Caco-2 (cell line): ENCODE measurements at regions not wholly inside any gene's neighbourhood (a gene's known extent, or its start where the extent isn't known, plus 50 kb on each side); places are given as distances from the start of the nearest gene placed in this dataset.

Source experiments
- BruUV-seq: library from RNA; stranded (reverse); fragments of 400-500 nt; replicated peaks from 2 replicates; lab custom pipeline; 2021; lab: Mats Ljungman, UMichigan
- CTCF ChIA-PET: fragments of 300-600 bp; sonication (Branson Sonifier 250); formaldehyde crosslinking; loops from one replicate; lab custom pipeline; 2022; ENCODE audit warnings: antibody characterized with exemption; lab: Charles Lee
- POLR2A ChIA-PET: fragments of 300-600 bp; sonication (Branson Sonifier 250); formaldehyde crosslinking; loops from one replicate; lab custom pipeline; 2022; ENCODE audit warnings: antibody characterized with exemption; lab: Charles Lee
- DNase-seq, 2 experiments: peaks; one replicate each; pipeline versions ENCODE4 v3.0.0 to v3.0.0-alpha.2; 2020 to 2022
- H3K27me3 ChIP-seq: replicated peaks from 2 replicates; pipeline ENCODE4 v1.6.0; 2011; ENCODE audit warnings: low read length; ENCODE audit not compliant: control insufficient read depth, insufficient read depth
- H3K36me3 ChIP-seq: 2 replicates; pipeline ENCODE4 v1.5.1; 2011; ENCODE audit warnings: low read length; ENCODE audit not compliant: control insufficient read depth, insufficient read depth
- H3K4me1 ChIP-seq: fragments of 250-450 bp; sonication (Bioruptor Pico); 2 replicates; pipeline ENCODE4 v1.5.1; 2020; ENCODE audit warnings: mild to moderate bottlenecking
- H3K4me3 ChIP-seq: 2 replicates; pipeline ENCODE4 v1.5.1; 2011; ENCODE audit warnings: low read depth, mild to moderate bottlenecking, control low read depth, low read length
- H3K9me3 ChIP-seq: fragments of 250-450 bp; sonication (Bioruptor Pico); 2 replicates; pipeline ENCODE4 v1.5.1; 2020; ENCODE audit warnings: mild to moderate bottlenecking, moderate library complexity
- H3K27ac Mint-ChIP-seq: one replicate; pipeline ENCODE4 v1.8.0; 2022; ENCODE audit warnings: mixed read lengths; ENCODE audit not compliant: unreplicated experiment
- H3K27me3 Mint-ChIP-seq: one replicate; pipeline ENCODE4 v1.8.0; 2022; ENCODE audit warnings: mixed read lengths; ENCODE audit not compliant: insufficient read depth, unreplicated experiment
- H3K36me3 Mint-ChIP-seq: one replicate; pipeline ENCODE4 v1.8.0; 2022; ENCODE audit warnings: mild to moderate bottlenecking, mixed read lengths; ENCODE audit not compliant: insufficient read depth, unreplicated experiment
- H3K4me1 Mint-ChIP-seq: one replicate; pipeline ENCODE4 v1.8.0; 2022; ENCODE audit warnings: low read depth, mixed read lengths; ENCODE audit not compliant: unreplicated experiment
- H3K4me3 Mint-ChIP-seq: one replicate; pipeline ENCODE4 v1.8.0; 2022; ENCODE audit warnings: mild to moderate bottlenecking, moderate library complexity, mixed read lengths; ENCODE audit not compliant: unreplicated experiment
- H3K9me3 Mint-ChIP-seq: one replicate; pipeline ENCODE4 v1.8.0; 2022; ENCODE audit warnings: mixed read lengths; ENCODE audit not compliant: unreplicated experiment
- intact Hi-C: fragments of 100-400 bp; cut with micrococcal nuclease; formaldehyde crosslinking; loops from one replicate; pipeline ENCODE4 v1.10.0; 2022; ENCODE audit not compliant: unreplicated experiment
- TF ChIP-seq, protein P1 (sequence below), 2 experiments: fragments of 200-600 bp in 1 of 2; IDR thresholded peaks; 1 replicate in 1 of 2; 2 replicates in 1 of 2; pipeline versions ENCODE4 v1.5.1 to v1.8.0; 2011 to 2022; ENCODE audit warnings: antibody characterized with exemption in 1 of 2, control low read depth in 1 of 2, inconsistent platforms in 1 of 2, low read depth in 1 of 2, low read length in 1 of 2, mild to moderate bottlenecking in 1 of 2, moderate library complexity in 1 of 2; ENCODE audit not compliant: insufficient read depth in 1 of 2, severe bottlenecking in 1 of 2, unreplicated experiment in 1 of 2

- Histone ChIP-seq H3K36me3 (no peaks in the 10 kb centered on the region), H3K4me1 (no peaks in the 10 kb centered on the region), H3K9me3 (no peaks in the 10 kb centered on the region), H3K4me3 (no peak overlapping the region), H3K27me3 (no peaks in the 10 kb centered on the region)
- DNase-seq: no peak
- POLR2A ChIA-PET: no interaction called here
- BruUV-seq: no TSS peak
- Mint-ChIP-seq H3K9me3 (peaks cover 15% of the 10 kb centered on the region), H3K27ac (no peak overlapping the region), H3K27me3 (peaks cover 2% of the 10 kb centered on the region), H3K4me1 (no peaks in the 10 kb centered on the region), H3K4me3 (no peak overlapping the region), H3K36me3 (no peaks in the 10 kb centered on the region)
- TF ChIP-seq, protein P1, sequence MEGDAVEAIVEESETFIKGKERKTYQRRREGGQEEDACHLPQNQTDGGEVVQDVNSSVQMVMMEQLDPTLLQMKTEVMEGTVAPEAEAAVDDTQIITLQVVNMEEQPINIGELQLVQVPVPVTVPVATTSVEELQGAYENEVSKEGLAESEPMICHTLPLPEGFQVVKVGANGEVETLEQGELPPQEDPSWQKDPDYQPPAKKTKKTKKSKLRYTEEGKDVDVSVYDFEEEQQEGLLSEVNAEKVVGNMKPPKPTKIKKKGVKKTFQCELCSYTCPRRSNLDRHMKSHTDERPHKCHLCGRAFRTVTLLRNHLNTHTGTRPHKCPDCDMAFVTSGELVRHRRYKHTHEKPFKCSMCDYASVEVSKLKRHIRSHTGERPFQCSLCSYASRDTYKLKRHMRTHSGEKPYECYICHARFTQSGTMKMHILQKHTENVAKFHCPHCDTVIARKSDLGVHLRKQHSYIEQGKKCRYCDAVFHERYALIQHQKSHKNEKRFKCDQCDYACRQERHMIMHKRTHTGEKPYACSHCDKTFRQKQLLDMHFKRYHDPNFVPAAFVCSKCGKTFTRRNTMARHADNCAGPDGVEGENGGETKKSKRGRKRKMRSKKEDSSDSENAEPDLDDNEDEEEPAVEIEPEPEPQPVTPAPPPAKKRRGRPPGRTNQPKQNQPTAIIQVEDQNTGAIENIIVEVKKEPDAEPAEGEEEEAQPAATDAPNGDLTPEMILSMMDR (IDR thresholded peaks at IDR 0.05; ENCODE audit: insufficient read depth in 1 of 2, low read depth in 1 of 2, low read length in 1 of 2, severe bottlenecking in 1 of 2, unreplicated experiment in 1 of 2): no peak
- intact Hi-C loops: no loop called here
- CTCF ChIA-PET: no interaction called here
These were observed 177.5 kb downstream of the ZIC3 start for GRCh38 chrX:137743414-137743813.

DNA sequence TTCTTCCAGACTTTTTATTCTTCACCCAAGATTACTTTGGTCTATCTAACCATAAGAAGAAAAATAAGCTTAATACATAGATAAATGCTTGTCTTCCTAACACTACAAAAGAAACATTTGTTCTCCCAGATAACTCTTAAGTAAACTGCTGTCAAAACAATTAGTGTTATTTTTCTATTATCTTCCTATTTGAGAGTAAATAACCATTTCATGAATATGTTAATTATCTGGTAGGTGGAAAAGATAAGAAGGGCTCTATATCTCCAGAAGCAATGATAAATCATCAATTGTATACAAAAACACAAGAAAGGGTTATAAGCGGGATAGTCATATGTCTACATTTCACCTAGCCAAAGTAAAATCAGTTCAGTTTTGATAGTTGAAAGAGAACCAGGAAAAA, 180.4 kb downstream of the ZIC3 start:
- Mint-ChIP-seq H3K4me1 (no peaks in the 10 kb centered on the region), H3K36me3 (no peaks in the 10 kb centered on the region), H3K27me3 (no peaks in the 10 kb centered on the region), H3K4me3 (no peak overlapping the region), H3K27ac (no peak overlapping the region), H3K9me3 (no peaks in the 10 kb centered on the region)
- DNase-seq: no peak
- H3K36me3 ChIP-seq: no peaks in the 10 kb centered on the region
- ChIA-PET POLR2A (no interaction called here), CTCF (no interaction called here)
- no TSS peak for BruUV-seq
- intact Hi-C loops: no loop called here
- H3K4me1 ChIP-seq: no peaks in the 10 kb centered on the region
- no peaks in the 10 kb centered on the region for H3K9me3 ChIP-seq
- H3K27me3 ChIP-seq: no peaks in the 10 kb centered on the region
- TF ChIP-seq, protein P1 (IDR thresholded peaks at IDR 0.05; ENCODE audit: insufficient read depth in 1 of 2, low read depth in 1 of 2, low read length in 1 of 2, severe bottlenecking in 1 of 2, unreplicated experiment in 1 of 2): no peak
- H3K4me3 ChIP-seq: no peak overlapping the region

- no peaks in the 10 kb centered on the region for H3K27me3 Mint-ChIP-seq
- DNase-seq: no peak
- TF ChIP-seq, protein P1 (IDR thresholded peaks at IDR 0.05; ENCODE audit: insufficient read depth in 1 of 2, low read depth in 1 of 2, low read length in 1 of 2, severe bottlenecking in 1 of 2, unreplicated experiment in 1 of 2): no peak
- no peaks in the 10 kb centered on the region for H3K9me3 Mint-ChIP-seq
- no peaks in the 10 kb centered on the region for H3K9me3 ChIP-seq
- no peaks in the 10 kb centered on the region for H3K4me1 ChIP-seq
- H3K36me3 Mint-ChIP-seq: no peaks in the 10 kb centered on the region
- no peak overlapping the region for H3K4me3 Mint-ChIP-seq
- H3K36me3 ChIP-seq: no peaks in the 10 kb centered on the region
- no peak overlapping the region for H3K27ac Mint-ChIP-seq
- no peaks in the 10 kb centered on the region for H3K4me1 Mint-ChIP-seq
- POLR2A ChIA-PET: no interaction called here
- no peak overlapping the region for H3K4me3 ChIP-seq
- H3K27me3 ChIP-seq: no peaks in the 10 kb centered on the region
- intact Hi-C loops: no loop called here
- BruUV-seq: no TSS peak
- CTCF ChIA-PET: no interaction called here
These were observed 181.5 kb downstream of the ZIC3 start for GRCh38 chrX:137747244-137748043.
